B cell (primary cell): ENCODE measurements at regions not wholly inside any gene's neighbourhood (a gene's known extent, or its start where the extent isn't known, plus 50 kb on each side); places are given as distances from the start of the nearest gene placed in this dataset.

Experiments used
- ATAC-seq: fragments of 200-7000 bp; cut with Tn5 transposase; one replicate; pipeline ENCODE4 v1.10.0; 2021; ENCODE audit warnings: low read depth, mild to moderate bottlenecking, moderate number of reproducible peaks, moderate library complexity
- CTCF ChIA-PET: fragments of 350-600 bp; sonication (Branson Sonifier 250); formaldehyde crosslinking; loops from one replicate; lab custom pipeline; 2021; ENCODE audit warnings: antibody characterized with exemption, inconsistent platforms; lab: Charles Lee
- POLR2A ChIA-PET: fragments of 350-600 bp; sonication (Branson Sonifier 250); formaldehyde crosslinking; loops from one replicate; lab custom pipeline; 2021; ENCODE audit warnings: antibody characterized with exemption; lab: Charles Lee
- DNase-seq: peaks from one replicate; pipeline ENCODE4 v3.0.0; 2013
- H2AFZ ChIP-seq: 2 replicates; pipeline ENCODE4 v1.6.1; 2012; ENCODE audit warnings: mild to moderate bottlenecking, low read depth, low read length; ENCODE audit not compliant: insufficient read depth, poor library complexity, severe bottlenecking
- H3K27ac ChIP-seq, 2 donors: 1 replicate in 1 of 2; 2 replicates in 1 of 2; pipeline ENCODE4 v1.5.1; 2012 to 2013; ENCODE audit warnings: low read length in 2 of 2, mild to moderate bottlenecking in 2 of 2, moderate library complexity in 1 of 2
- H3K27me3 ChIP-seq, 4 experiments: fragments of 200-600 bp in 1 of 4; sonication (generic) in 1 of 4; replicated peaks in 1 of 4; 1 replicate in 2 of 4; 2 replicates in 2 of 4; pipeline versions ENCODE4 v1.6.1 to v1.7.0; 2013 to 2016; ENCODE audit warnings: low read length in 3 of 4, mild to moderate bottlenecking in 2 of 4, mixed read lengths in 1 of 4, moderate library complexity in 1 of 4; ENCODE audit not compliant: insufficient read depth in 4 of 4, control insufficient read depth in 3 of 4; ENCODE audit errors: control extremely low read depth in 1 of 4
- H3K36me3 ChIP-seq, 2 experiments: replicated peaks in 1 of 2; 1 replicate in 1 of 2; 2 replicates in 1 of 2; pipeline versions ENCODE4 v1.6.1 to v1.7.1; 2013; ENCODE audit warnings: low read length in 1 of 2; ENCODE audit not compliant: insufficient read depth in 2 of 2, control insufficient read depth in 1 of 2; ENCODE audit errors: control extremely low read depth in 1 of 2, extremely low read depth in 1 of 2
- H3K4me1 ChIP-seq, 2 donors: fragments of 200-600 bp in 1 of 2; sonication (generic) in 1 of 2; 1 replicate in 1 of 2; 2 replicates in 1 of 2; pipeline versions ENCODE4 v1.5.1 to v1.6.1; 2013 to 2017; ENCODE audit warnings: low read length in 2 of 2; ENCODE audit not compliant: control insufficient read depth in 2 of 2, insufficient read depth in 2 of 2
- H3K4me2 ChIP-seq: replicated peaks from 2 replicates; pipeline ENCODE3; 2012; ENCODE audit warnings: mild to moderate bottlenecking, low read depth, low read length; ENCODE audit not compliant: poor library complexity, severe bottlenecking
- H3K4me3 ChIP-seq, 5 experiments: fragments of 200-600 bp in 1 of 5; sonication (generic) in 1 of 5; 1 replicate in 3 of 5; 2 replicates in 2 of 5; pipeline versions ENCODE4 v1.5.1 to v1.7.0; 2011 to 2016; ENCODE audit warnings: low read length in 4 of 5, mild to moderate bottlenecking in 4 of 5, low read depth in 2 of 5, control low read depth in 1 of 5, moderate library complexity in 1 of 5; ENCODE audit not compliant: insufficient read depth in 1 of 5; ENCODE audit errors: control extremely low read depth in 1 of 5, extremely low read depth in 1 of 5
- H3K79me2 ChIP-seq: fragments of 200-600 bp; sonication (generic); one replicate; pipeline ENCODE4 v1.6.0; 2016; ENCODE audit warnings: low read length; ENCODE audit not compliant: control insufficient read depth, insufficient read depth
- H3K9ac ChIP-seq: fragments of 200-600 bp; sonication (generic); 2 replicates; pipeline ENCODE4 v1.6.1; 2017; ENCODE audit warnings: mild to moderate bottlenecking, low read length, moderate library complexity
- H3K9me3 ChIP-seq, 3 donors: one replicate each; pipeline versions ENCODE4 v1.6.1 to v1.7.1; 2013; ENCODE audit warnings: low read length in 2 of 3; ENCODE audit not compliant: control insufficient read depth in 2 of 3, insufficient read depth in 1 of 3; ENCODE audit errors: control extremely low read depth in 1 of 3
- H4K20me1 ChIP-seq: 2 replicates; pipeline ENCODE4 v1.6.0; 2012; ENCODE audit warnings: mild to moderate bottlenecking, low read length; ENCODE audit not compliant: insufficient read depth, control insufficient read depth, poor library complexity, severe bottlenecking
- H3K27ac Mint-ChIP-seq: one replicate; pipeline ENCODE4 v1.8.0; 2021; ENCODE audit warnings: mixed read lengths
- H3K27me3 Mint-ChIP-seq: one replicate; pipeline ENCODE4 v1.8.0; 2021; ENCODE audit warnings: mixed read lengths
- H3K4me1 Mint-ChIP-seq: one replicate; pipeline ENCODE4 v1.8.0; 2021; ENCODE audit warnings: mixed read lengths
- H3K4me3 Mint-ChIP-seq: one replicate; pipeline ENCODE4 v1.8.0; 2021; ENCODE audit warnings: mixed read lengths
- H3K9me3 Mint-ChIP-seq: one replicate; pipeline ENCODE4 v1.8.0; 2022; ENCODE audit warnings: mixed read lengths; ENCODE audit not compliant: insufficient read depth
- EZH2 ChIP-seq: IDR thresholded peaks from 2 replicates; pipeline ENCODE4 v1.6.1; 2012; ENCODE audit warnings: borderline replicate concordance, low read depth, mild to moderate bottlenecking, moderate library complexity, low read length; ENCODE audit not compliant: insufficient read depth, poor library complexity, severe bottlenecking
- WGBS: methylation state at CpG from one replicate; pipeline ENCODE4 v1.1.5; 2013; ENCODE audit warnings: missing lambda C conversion rate; ENCODE audit not compliant: insufficient coverage; 5-methylcytosine and 5-hydroxymethylcytosine counted together
- intact Hi-C: fragments of 100-400 bp; cut with micrococcal nuclease; formaldehyde crosslinking; loops from one replicate; pipeline ENCODE4 v1.10.0; 2022
- TF ChIP-seq, protein P1 (sequence below): fragments of 200-600 bp; IDR thresholded peaks from one replicate; pipeline ENCODE4 v1.8.0; 2022; ENCODE audit warnings: antibody characterized with exemption, mild to moderate bottlenecking

DNA sequence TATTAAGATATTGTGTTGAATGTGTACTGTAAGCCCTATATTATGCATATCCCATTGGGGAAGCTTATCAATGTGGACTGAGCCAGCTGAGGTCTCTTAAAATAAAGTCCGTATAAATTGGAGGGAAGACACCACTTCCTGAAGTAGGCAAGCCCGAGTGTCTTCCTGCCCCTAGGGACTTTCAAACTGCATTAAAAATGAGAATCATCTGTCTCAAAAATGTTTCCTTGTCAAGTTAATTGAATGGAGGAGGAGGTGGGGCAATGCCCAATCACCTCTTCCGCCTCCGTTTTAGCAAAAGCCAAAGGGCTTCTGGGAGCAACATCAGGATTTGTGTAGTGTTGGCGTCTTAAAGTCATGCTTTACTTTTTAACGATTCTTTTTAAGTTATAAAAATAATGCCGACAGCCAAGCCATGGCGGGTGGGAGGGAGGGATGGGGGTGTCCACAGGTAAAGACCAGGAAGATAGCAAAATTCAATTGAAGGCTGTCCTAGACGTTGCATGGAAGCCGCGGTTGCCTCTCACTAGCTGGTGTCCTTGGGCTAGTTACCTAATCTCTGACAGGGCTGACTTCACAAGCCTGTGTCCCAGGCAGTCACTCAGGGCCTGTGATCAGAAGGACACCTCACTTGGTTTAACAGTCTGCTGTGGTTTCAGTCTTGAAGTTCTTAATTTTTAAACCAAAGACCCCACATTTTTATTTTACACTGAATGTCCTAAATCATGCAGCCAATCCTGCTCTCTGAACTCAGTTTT is 524.9 kb upstream of the PROK2 start:
- Mint-ChIP-seq H3K4me3 (peak overlapping the region; percentile 82), H3K27ac (peak overlapping the region; percentile 90), H3K4me1 (peaks cover 55% of the 10 kb centered on the region), H3K9me3 (no peaks in the 10 kb centered on the region), H3K27me3 (no peaks in the 10 kb centered on the region)
- POLR2A ChIA-PET = interaction anchor here (0.5 to 1.0 kb wide), 4 partner anchors 10 to 1139 kb away, joined by 3 to 5 read pairs (median 4); no protein-coding TSS in a partner anchor
- CTCF ChIA-PET = interaction anchor here (0.9 to 2.1 kb wide), 2 partner anchors 13 to 513 kb away, joined by 3 to 6 read pairs; no protein-coding TSS in a partner anchor
- Histone ChIP-seq H3K4me2 (peak overlapping the region; percentile 76), H3K9me3 (peaks cover 0 to 1% (median 0%) of the 10 kb centered on the region in 3 donors), H3K4me1 (peaks cover 42 to 46% of the 10 kb centered on the region in 2 donors), H3K9ac (peak overlapping the region; percentile 50), H3K79me2 (no peaks in the 10 kb centered on the region), H4K20me1 (no peaks in the 10 kb centered on the region), H2AFZ (peak overlapping the region; percentile 54), H3K36me3 (no peaks in the 10 kb centered on the region), H3K27ac (peak overlapping the region; percentile 76 to 88), H3K4me3 (peak overlapping the region in 4 of 5 experiments; percentile 6 to 53 (median 23)), H3K27me3 (no peaks in the 10 kb centered on the region)
- intact Hi-C loops = loop anchor here (1.0 to 5.0 kb wide), 7 partner anchors 21 to 227 kb away; no protein-coding TSS in a partner anchor
- DNase-seq (peak; percentile 36), ATAC-seq (peak; percentile 3)
- 38% methylated on average over 4 of the region's 11 CpGs for WGBS
- TF ChIP-seq EZH2 = no peak
- TF ChIP-seq, protein P1, sequence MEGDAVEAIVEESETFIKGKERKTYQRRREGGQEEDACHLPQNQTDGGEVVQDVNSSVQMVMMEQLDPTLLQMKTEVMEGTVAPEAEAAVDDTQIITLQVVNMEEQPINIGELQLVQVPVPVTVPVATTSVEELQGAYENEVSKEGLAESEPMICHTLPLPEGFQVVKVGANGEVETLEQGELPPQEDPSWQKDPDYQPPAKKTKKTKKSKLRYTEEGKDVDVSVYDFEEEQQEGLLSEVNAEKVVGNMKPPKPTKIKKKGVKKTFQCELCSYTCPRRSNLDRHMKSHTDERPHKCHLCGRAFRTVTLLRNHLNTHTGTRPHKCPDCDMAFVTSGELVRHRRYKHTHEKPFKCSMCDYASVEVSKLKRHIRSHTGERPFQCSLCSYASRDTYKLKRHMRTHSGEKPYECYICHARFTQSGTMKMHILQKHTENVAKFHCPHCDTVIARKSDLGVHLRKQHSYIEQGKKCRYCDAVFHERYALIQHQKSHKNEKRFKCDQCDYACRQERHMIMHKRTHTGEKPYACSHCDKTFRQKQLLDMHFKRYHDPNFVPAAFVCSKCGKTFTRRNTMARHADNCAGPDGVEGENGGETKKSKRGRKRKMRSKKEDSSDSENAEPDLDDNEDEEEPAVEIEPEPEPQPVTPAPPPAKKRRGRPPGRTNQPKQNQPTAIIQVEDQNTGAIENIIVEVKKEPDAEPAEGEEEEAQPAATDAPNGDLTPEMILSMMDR = no peak

DNA sequence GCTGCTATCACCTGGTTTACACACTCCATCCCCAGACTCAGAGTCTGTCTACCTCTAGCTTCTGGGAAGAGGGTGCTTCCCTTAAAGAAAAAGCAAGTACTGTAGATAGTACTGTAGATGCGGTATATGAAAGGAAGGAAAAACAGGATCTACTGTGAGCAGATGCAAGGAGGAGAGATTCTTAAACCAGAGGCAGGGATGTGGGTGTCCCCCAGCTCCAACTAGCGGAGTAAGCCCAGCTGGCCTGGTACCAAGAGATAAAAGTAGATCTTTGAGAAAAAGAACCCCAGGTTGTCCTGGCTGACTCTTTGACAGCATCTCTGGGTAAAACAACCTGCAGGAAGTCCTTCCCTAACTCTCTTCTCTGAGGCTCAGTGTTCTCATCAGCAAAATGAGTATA is 523.7 kb upstream of the PROK2 start:
- H3K27ac ChIP-seq = no peak overlapping the region
- no peaks in the 10 kb centered on the region for H3K79me2 ChIP-seq
- 60% methylated on average over 2 of the region's 2 CpGs for WGBS
- H3K4me3 ChIP-seq = no peak overlapping the region
- Mint-ChIP-seq H3K4me1 (peaks cover 55% of the 10 kb centered on the region), H3K27ac (peak overlapping the region; percentile 74), H3K9me3 (no peaks in the 10 kb centered on the region), H3K27me3 (no peaks in the 10 kb centered on the region), H3K4me3 (no peak overlapping the region)
- CTCF ChIA-PET = no interaction called here
- no peaks in the 10 kb centered on the region for H4K20me1 ChIP-seq
- POLR2A ChIA-PET = interaction anchor here (0.6 kb wide), 1 partner anchor 227 kb away, joined by 3 read pairs; no protein-coding TSS in a partner anchor
- peaks cover 42 to 46% of the 10 kb centered on the region in 2 donors for H3K4me1 ChIP-seq
- no peak for DNase-seq
- TF ChIP-seq EZH2 = no peak
- TF ChIP-seq, protein P1 = no peak
- intact Hi-C loops = no loop called here
- no peak overlapping the region for H2AFZ ChIP-seq
- no peaks in the 10 kb centered on the region for H3K27me3 ChIP-seq
- no peak for ATAC-seq
- peaks cover 0 to 1% (median 0%) of the 10 kb centered on the region in 3 donors for H3K9me3 ChIP-seq
- no peak overlapping the region for H3K9ac ChIP-seq
- H3K36me3 ChIP-seq = no peaks in the 10 kb centered on the region
- H3K4me2 ChIP-seq = peak overlapping the region; percentile 76
